ENCODE measurements at regions not wholly inside any gene's neighbourhood (a gene's known extent, or its start where the extent isn't known, plus 50 kb on each side); places are given as distances from the start of the nearest gene placed in this dataset.

DNA sequence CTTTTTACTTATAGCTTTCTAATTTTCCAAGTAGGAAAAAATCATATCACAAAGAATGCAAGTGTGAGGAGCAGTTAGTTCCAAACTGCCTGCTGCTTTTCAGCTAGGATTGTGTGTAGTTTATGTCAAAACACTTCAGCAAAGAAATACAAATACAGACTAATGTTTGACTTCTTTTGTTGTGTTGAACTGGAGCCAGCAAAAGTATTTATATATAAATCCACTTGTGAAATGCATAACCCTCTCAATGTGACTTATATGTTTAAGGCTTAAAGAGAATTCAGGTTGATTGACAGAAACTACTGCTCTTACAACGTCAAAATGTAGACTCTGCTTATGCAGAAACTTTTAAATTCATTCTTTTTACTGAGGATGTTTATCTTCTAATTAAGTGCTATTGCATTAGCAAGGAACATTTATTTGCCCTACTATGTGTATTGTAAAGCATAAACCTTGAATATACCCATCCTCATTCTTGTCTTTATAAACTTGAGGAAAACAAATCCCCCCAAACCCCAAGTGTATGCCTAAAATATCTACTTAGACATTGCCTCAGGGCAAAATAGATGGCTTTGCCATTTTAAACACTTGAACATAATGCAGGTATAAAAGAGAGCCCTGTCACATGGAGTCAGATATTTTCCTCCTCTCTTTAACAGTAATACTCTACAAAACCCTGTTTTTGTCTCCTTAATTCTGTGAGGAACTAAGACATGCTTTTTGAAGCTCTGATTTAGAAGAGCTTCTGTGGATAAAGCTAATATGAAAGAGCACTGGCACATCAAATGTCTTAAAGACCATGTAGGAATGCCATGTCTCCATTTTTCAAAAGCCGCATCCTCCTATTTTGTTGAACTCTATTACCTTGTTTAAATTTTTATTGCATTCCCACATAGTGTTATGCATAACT lies 302.8 kb upstream of the TBC1D5 start:
- H3K9me3 Mint-ChIP-seq (ENCODE audit: insufficient read depth), result no peaks in the 10 kb centered on the region
- peaks cover 8% of the 10 kb centered on the region for H3K27me3 Mint-ChIP-seq (ENCODE audit: low read depth)

DNA sequence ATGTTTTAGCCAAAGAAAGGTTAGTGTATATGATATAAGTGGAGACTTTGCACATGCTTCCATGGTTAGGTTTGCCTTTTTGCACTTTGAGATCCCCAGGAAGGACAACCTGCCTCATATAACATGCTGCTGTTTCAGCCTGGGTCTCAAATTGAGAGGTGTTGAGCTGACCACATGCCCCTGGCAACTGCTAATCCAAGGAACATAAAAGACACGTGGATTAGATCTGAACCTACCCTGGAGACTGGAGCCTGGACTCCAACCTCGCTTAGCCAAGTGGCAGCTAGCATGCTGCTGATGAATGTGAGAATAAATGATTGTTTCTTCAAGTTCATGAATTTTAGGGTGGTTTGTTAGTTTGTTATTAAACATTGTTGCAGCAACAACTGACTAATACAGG lies 301.8 kb upstream of the TBC1D5 start:
- DNase-seq (no peak), ATAC-seq (no peak)
- Mint-ChIP-seq H3K36me3 (ENCODE audit: low read depth) (no peaks in the 10 kb centered on the region), H3K27ac (no peak overlapping the region), H3K4me1 (ENCODE audit: low read depth) (no peaks in the 10 kb centered on the region), H3K4me3 (no peak overlapping the region), H3K27me3 (ENCODE audit: low read depth) (peaks cover 5% of the 10 kb centered on the region), H3K9me3 (ENCODE audit: insufficient read depth) (no peaks in the 10 kb centered on the region)
- POLR2A ChIA-PET, result no interaction called here
- CTCF ChIA-PET, result no interaction called here

More for the DNA sequence above, 302.8 kb upstream of the TBC1D5 start:
- ATAC-seq (no peak), DNase-seq (no peak)
- Mint-ChIP-seq H3K4me3 (no peak overlapping the region), H3K4me1 (ENCODE audit: low read depth) (no peaks in the 10 kb centered on the region), H3K36me3 (ENCODE audit: low read depth) (no peaks in the 10 kb centered on the region), H3K27ac (no peak overlapping the region)
- ChIA-PET CTCF (no interaction called here), POLR2A (no interaction called here)

DNA sequence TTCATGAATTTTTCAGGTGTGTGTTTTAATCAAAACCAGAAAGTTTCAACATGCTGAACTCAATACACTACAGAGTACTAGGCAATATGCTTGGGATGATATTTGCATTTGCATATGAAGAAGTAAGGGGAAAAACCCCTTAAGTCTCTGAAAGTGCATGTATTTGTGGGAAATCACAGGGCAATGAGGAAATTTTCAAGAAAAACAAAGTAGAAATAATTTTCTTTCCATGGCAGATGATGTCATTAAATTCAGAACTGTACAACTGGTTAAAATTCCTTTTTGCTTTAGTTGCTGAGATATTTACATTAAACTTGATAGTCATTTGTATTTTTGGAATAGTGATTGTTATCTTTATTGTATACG lies 294.0 kb upstream of the TBC1D5 start:
- Mint-ChIP-seq H3K9me3 (ENCODE audit: insufficient read depth) (no peaks in the 10 kb centered on the region), H3K4me3 (no peak overlapping the region), H3K4me1 (ENCODE audit: low read depth) (no peaks in the 10 kb centered on the region), H3K36me3 (ENCODE audit: low read depth) (no peaks in the 10 kb centered on the region), H3K27me3 (ENCODE audit: low read depth) (peaks cover 3% of the 10 kb centered on the region), H3K27ac (no peak overlapping the region)
- ChIA-PET POLR2A (no interaction called here), CTCF (no interaction called here)
- no peak for DNase-seq
- ATAC-seq, result no peak

DNA sequence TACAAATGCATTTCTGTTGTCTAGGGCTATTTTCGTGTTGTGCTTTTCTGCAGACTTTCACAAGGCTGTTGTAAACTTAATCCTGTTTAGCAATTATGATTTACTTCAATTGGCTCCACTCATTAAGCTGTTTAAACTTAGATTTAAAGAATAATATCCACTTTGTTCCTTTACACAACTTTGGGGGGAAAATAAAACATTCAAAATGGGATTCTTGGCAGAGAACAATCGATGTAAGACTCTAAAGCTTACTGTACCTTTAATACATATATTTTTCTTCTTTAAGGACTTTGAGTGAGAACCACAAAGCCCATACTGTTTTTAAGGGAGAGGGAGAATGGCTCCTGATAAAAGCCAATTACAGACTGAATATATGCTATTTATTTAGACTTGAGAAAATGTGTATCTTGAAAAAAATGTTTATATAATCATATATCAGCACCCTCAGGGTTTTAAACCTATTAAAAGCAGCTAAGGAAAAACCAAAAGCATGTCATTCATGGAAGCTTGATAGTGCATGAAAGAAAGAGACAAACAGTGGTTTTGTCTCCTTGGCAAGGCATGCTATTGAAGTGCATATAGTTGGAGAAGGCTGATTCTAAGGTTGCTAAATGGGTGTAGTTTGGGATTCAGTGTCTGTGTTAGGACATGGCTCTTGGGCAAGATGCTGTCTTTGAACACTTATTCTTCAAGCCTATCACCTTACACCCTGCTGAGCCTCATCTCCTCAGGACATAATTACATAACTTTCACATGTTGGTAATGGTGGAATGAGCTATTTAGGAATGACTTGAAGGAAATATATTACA lies 293.4 kb upstream of the TBC1D5 start:
- H3K4me3 Mint-ChIP-seq, result no peak overlapping the region
- H3K27ac Mint-ChIP-seq, result no peak overlapping the region
- ChIA-PET CTCF (no interaction called here), POLR2A (no interaction called here)
- H3K9me3 Mint-ChIP-seq (ENCODE audit: insufficient read depth), result no peaks in the 10 kb centered on the region
- DNase-seq (no peak), ATAC-seq (no peak)
- no peaks in the 10 kb centered on the region for H3K36me3 Mint-ChIP-seq (ENCODE audit: low read depth)
- no peaks in the 10 kb centered on the region for H3K4me1 Mint-ChIP-seq (ENCODE audit: low read depth)
- peaks cover 1% of the 10 kb centered on the region for H3K27me3 Mint-ChIP-seq (ENCODE audit: low read depth)

DNA sequence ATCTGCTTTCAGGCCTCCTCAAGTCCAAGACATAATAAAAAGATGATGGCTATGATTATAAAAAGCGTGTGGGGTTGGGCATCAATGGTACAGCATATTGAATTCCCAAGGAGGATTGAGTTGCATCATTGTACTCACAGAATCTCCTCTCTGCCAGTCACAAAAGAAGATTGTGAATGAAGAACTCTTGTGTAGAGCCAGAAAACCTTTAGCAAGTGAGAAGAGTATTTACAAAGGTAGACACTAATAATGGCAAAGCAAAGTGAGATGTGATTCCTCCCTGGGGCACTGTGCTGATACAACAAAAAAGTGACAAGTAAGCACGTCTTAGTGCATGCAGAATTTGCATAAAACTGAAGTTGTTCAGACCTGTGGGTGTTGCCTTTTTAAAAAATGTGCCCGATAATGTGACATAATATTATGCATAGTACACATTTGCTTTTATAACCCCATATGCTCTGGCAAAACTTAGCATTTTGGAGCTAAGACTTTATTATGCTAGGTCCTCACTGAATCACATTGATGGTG lies 291.2 kb upstream of the TBC1D5 start:
- ChIA-PET CTCF (no interaction called here), POLR2A (no interaction called here)
- Mint-ChIP-seq H3K27ac (no peak overlapping the region), H3K36me3 (ENCODE audit: low read depth) (no peaks in the 10 kb centered on the region), H3K9me3 (ENCODE audit: insufficient read depth) (no peaks in the 10 kb centered on the region), H3K4me1 (ENCODE audit: low read depth) (no peaks in the 10 kb centered on the region), H3K27me3 (ENCODE audit: low read depth) (no peaks in the 10 kb centered on the region), H3K4me3 (no peak overlapping the region)
- ATAC-seq (no peak), DNase-seq (no peak)

DNA sequence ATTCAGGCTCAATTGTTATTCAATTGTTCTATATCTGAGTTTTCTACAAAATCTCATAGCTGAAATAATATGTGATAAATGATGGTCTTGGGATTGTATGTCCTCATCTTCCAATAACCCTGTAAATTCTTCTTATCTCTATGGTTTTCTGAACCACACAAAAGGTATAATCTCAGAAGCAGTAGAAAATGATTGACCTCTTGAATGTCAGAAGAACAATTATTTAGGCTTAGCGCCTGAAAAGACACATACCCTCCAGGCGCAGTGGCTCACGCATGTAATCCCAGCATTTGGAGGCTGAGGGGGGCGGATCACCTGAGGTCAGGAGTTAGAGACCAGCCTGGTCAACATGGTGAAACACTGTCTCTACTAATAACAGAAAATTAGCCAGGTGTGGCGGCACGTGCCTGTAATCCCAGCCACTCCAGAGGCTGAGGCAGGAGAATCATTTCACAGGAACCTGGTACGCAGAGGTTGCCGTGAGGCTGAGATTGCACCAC lies 288.0 kb upstream of the TBC1D5 start:
- ATAC-seq (no peak), DNase-seq (no peak)
- no peak overlapping the region for H3K27ac Mint-ChIP-seq
- H3K9me3 Mint-ChIP-seq (ENCODE audit: insufficient read depth), result no peaks in the 10 kb centered on the region
- H3K4me3 Mint-ChIP-seq, result no peak overlapping the region
- ChIA-PET POLR2A (no interaction called here), CTCF (no interaction called here)
- H3K4me1 Mint-ChIP-seq (ENCODE audit: low read depth), result no peaks in the 10 kb centered on the region
- H3K36me3 Mint-ChIP-seq (ENCODE audit: low read depth), result no peaks in the 10 kb centered on the region
- H3K27me3 Mint-ChIP-seq (ENCODE audit: low read depth), result no peaks in the 10 kb centered on the region

DNA sequence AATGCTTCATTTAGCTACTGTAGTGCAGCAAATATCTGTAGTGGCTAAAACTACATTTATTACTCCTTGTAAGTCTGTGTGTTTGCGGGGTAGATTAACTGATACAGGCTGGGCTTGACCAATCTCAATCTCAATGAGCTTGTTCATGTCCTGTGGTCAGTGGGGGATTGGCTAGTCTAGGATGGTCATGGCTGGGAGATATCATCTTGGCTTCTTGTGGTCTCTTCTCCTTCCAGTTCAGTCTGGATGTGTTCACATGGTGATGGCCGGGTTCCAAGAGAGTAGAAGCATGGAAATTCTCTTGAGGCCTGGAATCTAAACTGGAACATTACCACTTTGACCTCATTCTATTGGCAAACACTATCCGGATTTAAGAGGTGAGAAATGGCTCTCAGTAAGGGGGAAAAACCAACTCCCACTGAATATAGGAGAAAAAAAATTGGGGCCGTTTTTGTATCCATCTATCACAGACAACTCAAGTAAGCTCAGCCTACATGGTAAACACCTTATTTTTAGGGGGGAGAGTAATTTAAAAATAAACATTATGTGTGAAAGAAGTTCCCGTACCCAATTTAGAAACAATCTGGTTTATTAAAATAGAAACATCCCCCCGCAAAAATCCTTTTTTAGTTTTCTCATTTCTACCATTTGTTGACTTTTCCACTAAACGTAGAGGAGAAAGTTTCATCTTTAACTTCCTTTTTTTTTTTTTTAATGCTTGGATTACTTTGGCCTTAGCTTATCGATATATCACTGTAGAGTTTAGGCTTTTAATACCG lies 284.9 kb upstream of the TBC1D5 start:
- H3K27me3 Mint-ChIP-seq (ENCODE audit: low read depth), result peaks cover 2% of the 10 kb centered on the region
- H3K4me3 Mint-ChIP-seq, result no peak overlapping the region
- H3K36me3 Mint-ChIP-seq (ENCODE audit: low read depth), result no peaks in the 10 kb centered on the region
- no peaks in the 10 kb centered on the region for H3K9me3 Mint-ChIP-seq (ENCODE audit: insufficient read depth)
- H3K27ac Mint-ChIP-seq, result no peak overlapping the region
- CTCF ChIA-PET, result no interaction called here
- no peak for ATAC-seq
- H3K4me1 Mint-ChIP-seq (ENCODE audit: low read depth), result no peaks in the 10 kb centered on the region
- POLR2A ChIA-PET, result no interaction called here
- no peak for DNase-seq

DNA sequence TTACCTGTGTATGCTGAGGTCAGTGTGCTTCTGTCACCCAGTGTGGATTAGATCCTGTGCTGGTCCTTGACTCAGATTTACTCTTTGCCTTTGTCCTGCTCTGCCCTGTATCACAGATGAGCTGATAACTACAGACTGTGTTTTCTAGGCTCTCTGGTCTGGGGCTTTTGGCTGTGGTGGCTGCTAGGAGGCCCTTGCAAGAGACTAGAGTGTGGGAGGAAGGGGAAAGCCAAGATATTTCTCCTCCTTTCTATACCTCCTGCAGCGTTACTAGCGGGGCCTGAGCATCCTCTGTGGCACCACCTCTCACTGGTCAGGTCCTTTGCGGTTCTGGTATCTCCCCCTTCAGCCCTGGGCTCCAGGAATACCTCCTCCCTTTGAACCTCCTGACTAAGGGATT lies 282.3 kb upstream of the TBC1D5 start:
- no peak for ATAC-seq
- CTCF ChIA-PET, result no interaction called here
- no peaks in the 10 kb centered on the region for H3K9me3 Mint-ChIP-seq (ENCODE audit: insufficient read depth)
- peaks cover 6% of the 10 kb centered on the region for H3K27me3 Mint-ChIP-seq (ENCODE audit: low read depth)
- no peak overlapping the region for H3K27ac Mint-ChIP-seq
- H3K36me3 Mint-ChIP-seq (ENCODE audit: low read depth), result no peaks in the 10 kb centered on the region
- POLR2A ChIA-PET, result no interaction called here
- no peak overlapping the region for H3K4me3 Mint-ChIP-seq
- H3K4me1 Mint-ChIP-seq (ENCODE audit: low read depth), result no peaks in the 10 kb centered on the region
- DNase-seq, result no peak

DNA sequence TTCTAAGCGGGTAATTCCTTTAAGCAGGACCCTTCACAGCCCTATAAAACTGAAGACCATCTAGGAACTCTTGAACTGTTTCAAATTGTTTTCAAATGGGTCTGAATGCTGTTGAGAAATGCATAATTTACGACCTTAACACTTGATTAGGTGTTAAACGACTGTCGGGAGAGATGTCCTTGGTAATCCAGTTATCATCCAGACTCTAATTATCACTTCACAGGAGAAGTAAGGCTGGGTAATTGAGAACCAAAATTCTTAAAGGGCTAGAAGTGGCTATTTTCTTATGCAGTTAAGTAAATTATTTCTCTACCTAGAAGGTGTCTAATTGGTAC lies 276.7 kb upstream of the TBC1D5 start:
- no peak for ATAC-seq
- ChIA-PET CTCF (no interaction called here), POLR2A (no interaction called here)
- Mint-ChIP-seq H3K9me3 (ENCODE audit: insufficient read depth) (no peaks in the 10 kb centered on the region), H3K4me1 (ENCODE audit: low read depth) (no peaks in the 10 kb centered on the region), H3K27me3 (ENCODE audit: low read depth) (peaks cover 27% of the 10 kb centered on the region), H3K27ac (no peak overlapping the region), H3K4me3 (no peak overlapping the region), H3K36me3 (ENCODE audit: low read depth) (no peaks in the 10 kb centered on the region)
- no peak for DNase-seq

DNA sequence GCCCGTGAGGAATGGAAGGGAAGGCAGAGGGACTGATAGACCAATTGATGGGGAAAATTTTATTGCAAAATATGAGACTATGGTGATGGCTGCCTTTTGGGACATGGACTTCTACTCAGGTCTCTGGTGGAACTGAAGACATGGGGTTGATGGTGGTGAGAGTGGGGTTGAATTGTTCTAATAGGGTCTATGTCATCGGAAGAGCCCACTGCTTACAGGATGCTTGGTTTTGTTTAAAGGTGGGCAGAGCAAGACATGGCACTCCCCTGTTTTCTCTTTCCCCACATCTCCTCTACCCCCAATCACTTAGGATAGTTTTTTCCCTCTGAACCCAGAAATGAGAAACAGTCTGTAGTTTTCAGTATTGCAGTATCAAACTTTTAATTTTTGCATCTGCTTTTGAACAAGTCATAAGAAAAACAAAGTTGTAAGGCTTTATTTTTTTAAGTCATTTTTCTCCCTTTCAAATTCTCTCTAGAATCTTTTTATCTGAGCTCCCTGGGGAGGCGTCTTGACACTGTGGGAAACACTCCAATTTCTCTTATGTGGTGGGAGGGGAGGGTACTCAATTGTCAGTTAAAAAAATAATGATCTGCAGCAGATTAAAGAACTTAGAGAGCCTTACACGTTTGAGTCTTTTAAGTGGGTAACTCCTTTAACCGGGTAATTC lies 276.2 kb upstream of the TBC1D5 start:
- DNase-seq, result no peak
- no peaks in the 10 kb centered on the region for H3K36me3 Mint-ChIP-seq (ENCODE audit: low read depth)
- peaks cover 27% of the 10 kb centered on the region for H3K27me3 Mint-ChIP-seq (ENCODE audit: low read depth)
- H3K4me3 Mint-ChIP-seq, result no peak overlapping the region
- no peaks in the 10 kb centered on the region for H3K9me3 Mint-ChIP-seq (ENCODE audit: insufficient read depth)
- ChIA-PET POLR2A (no interaction called here), CTCF (interaction anchor here (1.5 kb wide), 1 partner anchor 11 kb away, joined by 3 read pairs; no protein-coding TSS in a partner anchor)
- no peak for ATAC-seq
- no peaks in the 10 kb centered on the region for H3K4me1 Mint-ChIP-seq (ENCODE audit: low read depth)
- no peak overlapping the region for H3K27ac Mint-ChIP-seq

DNA sequence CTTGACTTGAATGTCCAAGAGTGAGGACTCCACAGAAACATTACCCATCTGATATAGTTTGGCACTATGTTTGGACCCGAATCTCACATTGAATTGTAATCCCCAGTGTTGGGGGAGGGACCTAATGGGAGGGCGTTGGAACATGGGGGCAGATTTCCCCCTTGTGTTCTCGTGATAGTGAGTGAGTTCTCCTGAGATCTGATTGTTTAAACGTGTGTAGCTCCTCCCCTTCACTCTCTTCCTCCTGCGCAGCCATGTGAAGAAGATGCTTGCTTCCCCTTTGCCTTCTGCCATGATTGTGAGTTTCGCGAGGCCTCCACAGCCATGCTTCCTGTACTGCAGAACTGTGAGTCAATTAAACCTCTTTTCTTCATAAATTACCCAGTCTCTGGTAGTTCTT lies 273.9 kb upstream of the TBC1D5 start:
- Mint-ChIP-seq H3K4me3 (no peak overlapping the region), H3K4me1 (ENCODE audit: low read depth) (peaks cover 10% of the 10 kb centered on the region), H3K36me3 (ENCODE audit: low read depth) (no peaks in the 10 kb centered on the region), H3K9me3 (ENCODE audit: insufficient read depth) (no peaks in the 10 kb centered on the region), H3K27ac (no peak overlapping the region), H3K27me3 (ENCODE audit: low read depth) (peaks cover 27% of the 10 kb centered on the region)
- no peak for ATAC-seq
- ChIA-PET POLR2A (no interaction called here), CTCF (no interaction called here)
- no peak for DNase-seq
